ENCODE measurements at regions not wholly inside any gene's neighbourhood (a gene's known extent, or its start where the extent isn't known, plus 50 kb on each side); places are given as distances from the start of the nearest gene placed in this dataset.
"Not testable (repeated sequence)": the region's sequence is repeated elsewhere in the genome, so short reads cannot be mapped to it uniquely, and the experiment has no call there.

DNA sequence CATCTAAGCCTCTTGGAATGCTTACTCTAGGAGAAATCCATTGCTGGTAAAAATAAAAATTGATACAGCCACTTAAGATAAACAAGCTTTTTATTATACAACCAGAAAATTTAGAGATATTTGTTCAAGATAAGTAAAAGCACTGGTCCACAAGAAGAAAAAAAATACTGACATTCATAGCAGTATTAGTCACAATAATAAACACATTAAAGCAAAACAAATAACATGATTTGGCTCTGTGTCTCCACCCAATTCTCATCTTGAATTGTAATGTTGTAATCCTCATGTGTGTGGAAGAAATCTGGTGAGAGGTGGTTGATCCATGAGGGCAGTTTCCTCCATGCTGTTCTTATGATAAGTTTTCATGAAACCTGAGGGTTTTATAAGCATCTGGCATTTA is 1093.5 kb upstream of the ADGRB3 start:
- no peak for DNase-seq (ENCODE audit: low read depth)

DNA sequence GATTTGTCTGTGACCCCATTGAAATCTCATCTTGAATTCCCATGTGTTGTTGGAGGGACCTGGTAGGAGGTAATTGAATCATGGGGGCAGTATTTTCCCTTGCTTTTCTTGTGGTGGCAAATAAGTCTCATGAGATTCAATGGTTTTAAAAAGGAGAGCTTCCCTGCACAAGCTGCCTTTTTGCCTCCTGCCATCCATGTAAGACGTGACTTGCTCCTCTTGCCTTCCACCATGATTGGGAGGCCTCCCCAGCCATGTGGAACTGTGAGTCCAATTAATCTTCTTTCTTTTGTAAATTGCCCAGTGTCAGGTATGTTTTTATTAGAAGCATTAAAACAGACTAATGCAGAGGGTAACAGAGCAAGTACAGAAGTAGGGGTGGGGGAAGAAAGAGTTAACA is 1097.0 kb upstream of the ADGRB3 start:
- no peak for DNase-seq (ENCODE audit: low read depth)

DNA sequence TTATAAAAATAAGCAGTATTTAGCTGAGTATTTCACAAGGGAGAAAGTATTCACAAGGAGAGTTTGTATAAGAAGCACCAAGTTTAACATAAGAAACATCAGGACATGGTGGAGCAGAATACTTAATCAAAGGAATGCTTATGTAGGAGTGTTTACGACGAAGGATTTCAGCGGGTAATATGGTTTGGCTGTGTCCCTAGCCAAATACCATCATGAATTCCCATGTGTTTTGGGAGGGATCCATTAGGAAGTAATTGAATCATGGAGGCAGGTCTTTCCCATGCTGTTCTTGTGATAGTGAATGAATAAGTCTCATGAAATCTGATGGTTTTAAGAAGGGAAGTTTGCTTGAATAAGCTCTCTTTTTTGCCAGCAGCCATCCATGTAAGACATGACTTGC is 1099.1 kb upstream of the ADGRB3 start:
- no peak for DNase-seq (ENCODE audit: low read depth)

DNA sequence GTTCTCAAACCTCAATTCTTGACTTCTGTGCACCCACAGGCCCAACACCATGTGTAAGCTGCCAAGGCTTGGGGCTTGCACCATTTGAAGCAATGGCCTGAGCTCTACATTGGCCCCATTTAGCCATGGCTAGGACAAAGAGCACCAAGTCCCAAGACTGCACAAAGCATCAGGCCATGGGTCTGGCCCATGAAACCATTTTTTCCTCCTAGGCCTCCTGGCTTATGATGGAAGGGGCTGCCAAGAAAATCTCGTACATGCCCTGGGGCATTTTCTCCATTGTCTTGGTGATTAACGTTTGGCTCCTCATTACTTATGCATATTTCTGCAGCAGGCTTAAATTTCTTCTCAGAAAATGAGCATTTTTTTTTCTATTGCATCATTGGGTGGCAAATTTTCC is 1128.7 kb upstream of the ADGRB3 start:
- DNase-seq (ENCODE audit: low read depth) = no peak

GRCh38 chr6:67501755-67502154 is 1133.3 kb upstream of the ADGRB3 start:
- DNase-seq (ENCODE audit: low read depth) = no peak

DNA sequence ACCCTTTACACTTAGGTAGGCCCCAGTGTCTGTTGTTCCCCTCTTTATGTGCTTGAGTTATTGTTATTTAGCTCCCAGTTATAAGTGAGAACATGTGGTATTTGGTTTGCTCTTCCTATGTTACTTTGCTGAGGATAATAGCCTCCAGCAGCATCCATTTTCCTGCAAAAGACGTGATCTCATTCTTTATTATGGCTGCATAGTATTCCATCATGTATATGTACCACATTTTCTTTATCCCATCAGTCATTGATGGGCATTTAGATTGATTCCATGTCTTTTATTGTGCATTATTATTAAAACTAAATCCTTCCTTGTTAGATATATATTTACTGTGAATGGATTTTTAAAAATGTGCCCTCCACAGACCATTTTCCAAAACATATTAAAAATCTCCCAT is 1137.3 kb upstream of the ADGRB3 start:
- no peak for DNase-seq (ENCODE audit: low read depth)

DNA sequence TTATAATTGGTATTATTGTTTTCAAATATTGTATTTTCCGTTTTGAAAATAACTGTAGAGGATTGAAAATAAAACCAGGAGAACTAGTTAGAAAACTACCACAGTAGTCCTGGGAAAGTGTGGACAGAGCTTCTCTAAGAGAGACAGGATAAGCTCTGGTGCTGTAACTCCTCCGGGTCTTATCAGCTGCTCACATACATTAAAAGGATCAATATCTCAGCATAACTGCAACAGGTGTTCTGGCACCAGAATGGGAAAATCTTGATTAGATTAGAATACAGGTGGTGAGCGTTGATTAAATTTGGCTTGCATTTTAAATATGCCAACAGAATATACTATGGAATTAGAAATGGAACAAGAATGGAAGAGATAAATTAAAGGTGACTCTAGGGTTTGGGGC is 1138.9 kb upstream of the ADGRB3 start:
- no peak for DNase-seq (ENCODE audit: low read depth)

DNA sequence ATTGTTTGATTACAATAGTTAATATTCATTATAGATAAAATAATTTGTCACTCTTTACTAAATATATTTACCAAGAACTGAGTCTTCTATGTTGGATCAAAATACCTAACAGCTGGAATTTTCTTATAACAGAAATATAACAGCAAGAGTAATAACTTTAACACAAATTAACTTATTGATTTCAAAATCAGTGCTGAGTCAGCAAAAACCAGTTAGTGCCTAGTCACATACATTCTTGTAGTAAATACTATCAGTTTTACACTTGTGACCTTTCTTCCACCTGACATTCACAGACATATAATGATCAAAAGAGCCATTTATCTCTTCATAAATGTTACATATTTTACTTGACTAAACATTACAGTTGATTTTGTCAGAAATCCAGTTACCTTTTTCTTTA is 1141.4 kb upstream of the ADGRB3 start:
- no peak for DNase-seq (ENCODE audit: low read depth)

GRCh38 chr6:67475700-67476099 is 1159.4 kb upstream of the ADGRB3 start:
- no peak for DNase-seq (ENCODE audit: low read depth)

DNA sequence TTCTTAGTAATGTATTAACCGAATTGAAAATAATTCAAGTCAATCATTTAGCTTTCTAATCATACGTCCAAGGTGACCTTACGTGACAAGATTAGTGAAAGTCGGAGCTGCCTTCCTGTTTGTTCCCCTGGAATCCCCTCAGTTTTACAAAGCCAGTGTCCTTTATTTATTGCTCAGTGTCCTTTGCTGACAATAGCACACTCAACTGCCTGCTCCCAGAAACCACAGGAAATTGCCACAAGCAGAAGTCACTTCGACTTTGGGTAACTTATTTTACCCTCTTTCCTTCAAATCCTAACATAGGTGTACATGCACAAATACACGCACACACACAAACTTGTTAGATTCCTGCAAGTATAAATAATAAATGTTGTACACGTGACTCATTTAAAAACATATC is 1167.7 kb upstream of the ADGRB3 start:
- DNase-seq (ENCODE audit: low read depth) = no peak

GRCh38 chr6:67462725-67463124 is 1172.4 kb upstream of the ADGRB3 start:
- not testable (repeated sequence) for DNase-seq (ENCODE audit: low read depth)

- DNase-seq (ENCODE audit: low read depth) = no peak
Observed at GRCh38 chr6:67459556-67459955, 1175.5 kb upstream of the ADGRB3 start.

DNA sequence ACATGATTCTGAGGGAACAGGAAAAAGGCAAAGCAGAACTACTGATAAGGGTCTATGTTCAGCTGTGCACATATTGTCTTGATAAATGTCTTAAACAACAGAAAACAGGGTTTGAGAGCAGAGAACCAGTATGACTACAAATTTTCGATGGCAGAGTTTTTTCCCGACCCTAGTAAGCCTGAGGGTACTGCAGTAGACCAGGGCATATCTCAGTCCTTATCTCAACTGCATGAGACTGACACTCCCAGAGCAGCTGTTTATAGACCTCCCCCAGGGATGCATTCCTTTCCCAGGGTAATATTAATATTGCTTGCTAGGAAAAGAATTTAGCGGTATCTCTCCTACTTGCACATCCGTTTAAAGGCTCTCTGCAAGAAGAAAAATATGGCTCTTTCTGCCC is 1176.8 kb upstream of the ADGRB3 start:
- peak; percentile 1 for DNase-seq (ENCODE audit: low read depth)

DNA sequence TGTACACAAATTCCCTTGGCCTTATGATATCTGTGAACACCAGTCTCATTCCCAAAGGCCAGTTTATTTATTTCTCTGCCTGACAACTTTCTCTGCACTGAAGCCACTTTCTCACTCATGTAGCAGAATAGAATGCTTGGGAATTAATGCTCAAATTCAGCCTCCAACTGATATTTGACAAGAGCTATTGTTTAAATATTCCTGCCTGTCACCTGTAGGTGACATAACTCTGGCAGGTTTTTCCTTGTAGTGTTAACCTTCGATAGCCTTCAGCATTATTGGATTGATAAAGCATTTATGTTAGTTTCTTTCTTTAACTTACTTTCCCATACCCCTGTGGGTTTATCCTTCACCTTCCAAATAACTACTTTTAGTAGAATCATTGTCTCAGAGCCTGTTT is 1183.2 kb upstream of the ADGRB3 start:
- no peak for DNase-seq (ENCODE audit: low read depth)

GRCh38 chr6:67450641-67451040 is 1184.4 kb upstream of the ADGRB3 start:
- DNase-seq (ENCODE audit: low read depth) = no peak

DNA sequence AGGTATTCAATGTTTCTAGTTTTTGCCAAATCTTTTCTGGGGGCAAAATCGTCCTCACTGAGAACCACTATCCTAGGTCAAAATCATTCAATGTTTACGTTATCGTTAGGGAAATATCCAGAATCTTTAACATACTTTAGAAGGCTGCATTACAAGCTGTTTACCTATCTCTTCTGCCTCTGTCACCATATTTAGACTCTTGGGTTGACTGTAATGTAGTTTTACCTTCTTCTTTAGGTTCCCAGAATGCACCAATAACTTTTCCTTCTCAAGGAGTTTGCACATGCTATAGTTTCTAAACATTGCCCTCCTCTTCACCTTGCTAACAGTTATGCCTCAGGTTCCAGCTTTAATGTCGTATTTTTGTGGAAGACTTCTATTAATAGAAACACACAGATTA is 1185.5 kb upstream of the ADGRB3 start:
- DNase-seq (ENCODE audit: low read depth) = no peak

GRCh38 chr6:67433124-67433523 is 1202.0 kb upstream of the ADGRB3 start:
- peak; percentile 70 for DNase-seq (ENCODE audit: low read depth)

- DNase-seq (ENCODE audit: low read depth) = peak; percentile 61
Observed at GRCh38 chr6:67431076-67431475, 1204.0 kb upstream of the ADGRB3 start.

DNA sequence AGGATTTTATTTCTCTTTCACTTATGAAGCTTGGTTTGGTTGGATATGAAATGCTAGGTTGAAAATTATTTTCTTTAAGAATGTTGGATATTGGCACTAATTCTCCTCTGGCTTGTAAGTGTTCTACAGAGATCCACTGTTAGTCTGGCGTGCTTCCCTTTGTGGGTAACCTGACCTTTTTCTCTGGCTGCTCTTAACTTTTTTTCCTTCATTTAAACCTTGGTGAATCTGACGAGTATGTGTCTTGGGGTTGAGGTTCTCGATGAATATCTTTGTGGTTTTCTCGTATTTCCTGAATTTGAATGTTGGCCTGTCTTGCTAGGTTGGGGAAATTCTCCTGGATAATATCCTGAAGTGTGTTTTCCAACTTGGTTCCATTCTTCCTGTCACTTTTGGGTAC is 1208.4 kb upstream of the ADGRB3 start:
- DNase-seq (ENCODE audit: low read depth) = not testable (repeated sequence)

GRCh38 chr6:67412035-67412434 is 1223.0 kb upstream of the ADGRB3 start:
- no peak for DNase-seq (ENCODE audit: low read depth)

GRCh38 chr6:67411036-67411435 is 1224.0 kb upstream of the ADGRB3 start:
- no peak for DNase-seq (ENCODE audit: low read depth)

DNA sequence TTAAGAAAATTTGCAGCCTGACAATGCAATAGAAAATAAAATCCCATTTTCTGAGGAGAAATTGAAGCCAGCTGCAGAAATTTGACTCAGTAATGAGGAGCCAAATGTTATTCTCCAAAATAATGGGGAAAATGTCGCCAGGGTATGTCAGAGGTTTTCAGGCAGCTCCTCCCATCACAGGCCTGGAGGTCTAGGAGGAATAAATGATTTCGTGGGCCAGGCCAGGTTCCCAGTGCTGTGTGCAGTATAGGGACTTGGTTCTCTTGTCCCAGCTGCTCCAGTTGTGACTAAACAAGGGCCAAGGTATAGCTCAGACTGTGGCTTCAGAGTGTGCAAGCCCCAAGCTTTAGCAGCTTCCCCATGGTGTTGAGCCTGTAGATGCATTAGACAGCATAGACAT is 1240.8 kb upstream of the ADGRB3 start:
- no peak for DNase-seq (ENCODE audit: low read depth)

DNA sequence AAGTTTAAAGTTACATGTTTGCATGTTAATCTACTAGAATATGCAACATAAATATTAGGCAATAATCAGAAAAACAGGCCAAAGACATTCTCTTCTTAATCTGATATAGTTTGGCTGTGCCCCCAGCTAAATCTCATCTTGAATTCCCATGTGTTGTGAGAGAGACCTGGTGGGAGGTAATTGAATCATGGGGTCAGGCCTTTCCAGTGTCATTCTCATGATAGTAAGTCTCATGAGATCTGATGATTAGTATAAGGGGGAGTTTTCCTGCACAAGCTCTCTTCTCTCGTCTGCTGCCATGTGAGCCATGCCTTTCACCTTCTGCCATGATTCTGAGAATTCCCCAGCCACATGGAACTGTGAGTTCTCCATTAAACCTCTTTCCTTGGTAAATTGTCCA is 1241.7 kb upstream of the ADGRB3 start:
- no peak for DNase-seq (ENCODE audit: low read depth)

DNA sequence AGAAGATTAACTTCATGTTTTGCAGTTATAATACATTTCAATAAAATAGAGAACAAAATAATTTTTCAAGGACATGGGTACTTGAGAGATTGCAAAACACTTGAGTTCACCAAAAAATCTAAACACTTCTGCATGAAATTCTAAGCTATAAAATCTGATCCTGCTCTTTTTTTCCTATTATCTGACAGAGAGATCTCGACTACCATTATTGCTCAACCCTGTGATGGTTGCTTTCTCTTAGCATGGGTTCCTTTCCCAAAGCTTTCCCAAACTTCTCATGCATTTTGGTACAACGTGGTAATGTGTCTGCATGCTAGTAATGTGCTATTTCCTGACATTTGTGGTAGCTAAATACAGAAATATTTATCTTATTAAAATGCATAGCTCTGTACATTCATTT is 1243.1 kb upstream of the ADGRB3 start:
- DNase-seq (ENCODE audit: low read depth) = no peak

- peak; percentile 4 for DNase-seq (ENCODE audit: low read depth)
Observed at GRCh38 chr6:67369679-67370078, 1265.4 kb upstream of the ADGRB3 start.
